Mesodermal cell (in vitro differentiated cells): ENCODE measurements at regions not wholly inside any gene's neighbourhood (a gene's known extent, or its start where the extent isn't known, plus 50 kb on each side); places are given as distances from the start of the nearest gene placed in this dataset.

ENCODE experiments used
- H3K27ac ChIP-seq: 2 replicates; pipeline ENCODE4 v1.7.0; 2013; ENCODE audit warnings: mild to moderate bottlenecking, low read depth, low read length, moderate library complexity; ENCODE audit not compliant: severe bottlenecking
- H3K36me3 ChIP-seq: 2 replicates; pipeline ENCODE4 v1.7.1; 2013; ENCODE audit warnings: mild to moderate bottlenecking, low read length, moderate library complexity; ENCODE audit not compliant: control insufficient read depth, insufficient read depth
- H3K4me1 ChIP-seq: one replicate; pipeline ENCODE4 v1.7.1; 2013; ENCODE audit warnings: mild to moderate bottlenecking, low read length; ENCODE audit not compliant: insufficient read depth, control insufficient read depth, poor library complexity, severe bottlenecking
- H3K4me3 ChIP-seq: 2 replicates; pipeline ENCODE4 v1.7.0; 2013; ENCODE audit warnings: low read length, control low read depth, mild to moderate bottlenecking; ENCODE audit not compliant: insufficient read depth, poor library complexity, severe bottlenecking; ENCODE audit errors: extremely low read depth
- H3K9me3 ChIP-seq: 2 replicates; pipeline ENCODE4 v1.7.1; 2013; ENCODE audit warnings: mild to moderate bottlenecking, low read length, moderate library complexity; ENCODE audit not compliant: control insufficient read depth
- WGBS, 2 experiments: methylation state at CpG; one replicate each; pipeline ENCODE4 v1.1.5; 2013; ENCODE audit warnings: missing lambda C conversion rate in 2 of 2; ENCODE audit not compliant: insufficient coverage in 2 of 2; 5-methylcytosine and 5-hydroxymethylcytosine counted together

- WGBS, 2 experiments: no CpG with 5 or more reads among the region's 3 CpGs
- H3K4me1 ChIP-seq: no peaks in the 10 kb centered on the region
- no peaks in the 10 kb centered on the region for H3K9me3 ChIP-seq
- no peak overlapping the region for H3K27ac ChIP-seq
- H3K36me3 ChIP-seq: no peaks in the 10 kb centered on the region
- H3K4me3 ChIP-seq: no peak overlapping the region
Observed at GRCh38 chr16:59698346-59699020, 964.4 kb upstream of the GOT2 start.

- WGBS, 2 experiments: 100% methylated on average over 1 of the region's 1 CpG; no CpG with 5 or more reads in 1 of the 2 experiments
- H3K36me3 ChIP-seq: no peaks in the 10 kb centered on the region
Observed at GRCh38 chr16:59697761-59698160, 963.6 kb upstream of the GOT2 start.

GRCh38 chr16:59697236-59697635, 963.1 kb upstream of the GOT2 start:
- WGBS, 2 experiments: 80 to 95% methylated on average over 1 to 2 of the region's 5 CpGs
- H3K4me3 ChIP-seq: no peak overlapping the region
- no peaks in the 10 kb centered on the region for H3K36me3 ChIP-seq
- H3K4me1 ChIP-seq: no peaks in the 10 kb centered on the region
- H3K27ac ChIP-seq: no peak overlapping the region
- H3K9me3 ChIP-seq: no peaks in the 10 kb centered on the region

More at GRCh38 chr16:59697761-59698160, 963.6 kb upstream of the GOT2 start:
- Histone ChIP-seq H3K4me3 (no peak overlapping the region), H3K4me1 (no peaks in the 10 kb centered on the region), H3K9me3 (no peaks in the 10 kb centered on the region), H3K27ac (no peak overlapping the region)

- H3K4me3 ChIP-seq: no peak overlapping the region
- 100% methylated on average over 1 of the region's 2 CpGs; no CpG with 5 or more reads in 1 of the 2 experiments for WGBS, 2 experiments
- H3K9me3 ChIP-seq: no peaks in the 10 kb centered on the region
- H3K4me1 ChIP-seq: no peaks in the 10 kb centered on the region
- no peaks in the 10 kb centered on the region for H3K36me3 ChIP-seq
- H3K27ac ChIP-seq: no peak overlapping the region
Observed at GRCh38 chr16:59696495-59696894, 962.4 kb upstream of the GOT2 start.

GRCh38 chr16:59690216-59690615, 956.1 kb upstream of the GOT2 start:
- Histone ChIP-seq H3K4me3 (no peak overlapping the region), H3K36me3 (no peaks in the 10 kb centered on the region), H3K27ac (no peak overlapping the region), H3K4me1 (no peaks in the 10 kb centered on the region), H3K9me3 (peaks cover 11% of the 10 kb centered on the region)
- 65 to 85% methylated on average over 3 of the region's 3 CpGs for WGBS, 2 experiments

GRCh38 chr16:59688006-59688405, 953.9 kb upstream of the GOT2 start:
- Histone ChIP-seq H3K4me3 (no peak overlapping the region), H3K4me1 (no peaks in the 10 kb centered on the region), H3K9me3 (peaks cover 15% of the 10 kb centered on the region), H3K36me3 (no peaks in the 10 kb centered on the region), H3K27ac (no peak overlapping the region)

- H3K36me3 ChIP-seq: no peaks in the 10 kb centered on the region
- WGBS, 2 experiments: 79 to 82% methylated on average over 2 of the region's 2 CpGs
- H3K4me3 ChIP-seq: no peak overlapping the region
- H3K27ac ChIP-seq: no peak overlapping the region
- H3K9me3 ChIP-seq: peaks cover 15% of the 10 kb centered on the region
- H3K4me1 ChIP-seq: no peaks in the 10 kb centered on the region
Observed at GRCh38 chr16:59686405-59686804, 952.3 kb upstream of the GOT2 start.

- no peak overlapping the region for H3K27ac ChIP-seq
- H3K4me3 ChIP-seq: no peak overlapping the region
- no peaks in the 10 kb centered on the region for H3K36me3 ChIP-seq
- peaks cover 15% of the 10 kb centered on the region for H3K9me3 ChIP-seq
- no peaks in the 10 kb centered on the region for H3K4me1 ChIP-seq
Observed at GRCh38 chr16:59684911-59685310, 950.8 kb upstream of the GOT2 start.

GRCh38 chr16:59683709-59684108, 949.6 kb upstream of the GOT2 start:
- Histone ChIP-seq H3K4me3 (no peak overlapping the region), H3K4me1 (no peaks in the 10 kb centered on the region), H3K9me3 (peaks cover 15% of the 10 kb centered on the region), H3K36me3 (no peaks in the 10 kb centered on the region), H3K27ac (no peak overlapping the region)
- no CpG with 5 or more reads among the region's 1 CpG for WGBS, 2 experiments

- Histone ChIP-seq H3K9me3 (no peaks in the 10 kb centered on the region), H3K27ac (no peak overlapping the region), H3K4me1 (no peaks in the 10 kb centered on the region), H3K36me3 (no peaks in the 10 kb centered on the region), H3K4me3 (no peak overlapping the region)
- WGBS, 2 experiments: 93% methylated on average over 2 of the region's 2 CpGs; no CpG with 5 or more reads in 1 of the 2 experiments
Observed at GRCh38 chr16:59665618-59666220, 931.6 kb upstream of the GOT2 start.

- Histone ChIP-seq H3K27ac (no peak overlapping the region), H3K9me3 (no peaks in the 10 kb centered on the region), H3K4me3 (no peak overlapping the region), H3K36me3 (no peaks in the 10 kb centered on the region), H3K4me1 (no peaks in the 10 kb centered on the region)
- WGBS, 2 experiments: no CpG with 5 or more reads among the region's 3 CpGs
Observed at GRCh38 chr16:59658572-59658971, 924.5 kb upstream of the GOT2 start.
